ENCODE measurements at regions not wholly inside any gene's neighbourhood (a gene's known extent, or its start where the extent isn't known, plus 50 kb on each side); places are given as distances from the start of the nearest gene placed in this dataset.

- DNase-seq (ENCODE audit: low spot score) (no peak), FAIRE-seq (no peak)
Measured at GRCh38 chr5:20486826-20487225, 498.8 kb upstream of the CDH18 start.

DNA sequence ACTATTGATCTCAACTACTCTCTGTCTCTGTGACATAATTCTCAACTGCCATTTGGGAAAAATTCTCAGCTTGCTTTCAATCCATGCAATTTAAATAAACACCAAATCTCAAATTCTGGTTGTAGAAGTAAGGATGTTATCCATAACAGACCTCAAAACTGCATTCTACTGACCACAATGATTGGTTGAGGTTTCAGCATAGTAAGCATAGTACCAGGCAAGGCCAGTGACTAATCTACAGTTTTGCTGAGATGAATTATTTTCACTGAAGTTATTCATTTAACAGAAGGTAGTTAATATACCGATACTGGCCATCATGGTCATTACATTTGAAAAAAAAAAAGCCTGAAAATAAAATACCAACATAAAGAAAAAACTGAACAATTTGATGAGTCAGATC, 488.0 kb upstream of the CDH18 start:
- peak; percentile 32 for FAIRE-seq

DNA sequence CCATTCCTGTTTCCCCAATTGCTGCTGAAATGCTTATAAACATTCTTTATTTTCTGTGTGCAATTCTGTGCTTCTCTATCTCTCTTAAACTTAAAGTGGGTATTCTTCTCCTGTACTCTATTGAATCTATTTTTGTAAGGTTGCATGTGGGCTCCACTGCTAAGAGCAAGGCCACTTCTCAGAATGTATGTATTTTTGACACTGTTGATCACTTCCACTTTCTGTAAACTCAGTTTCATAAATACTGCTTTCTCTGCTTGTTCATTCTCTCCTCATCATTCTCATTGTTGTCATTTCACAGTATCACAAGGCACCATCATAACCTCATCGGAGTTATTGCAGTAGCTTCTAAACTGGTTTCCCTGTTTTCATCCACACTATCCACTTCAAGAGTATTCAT, 483.0 kb upstream of the CDH18 start:
- no peak for FAIRE-seq

More for the DNA sequence above, 488.0 kb upstream of the CDH18 start:
- no peak for DNase-seq (ENCODE audit: low spot score)

DNA sequence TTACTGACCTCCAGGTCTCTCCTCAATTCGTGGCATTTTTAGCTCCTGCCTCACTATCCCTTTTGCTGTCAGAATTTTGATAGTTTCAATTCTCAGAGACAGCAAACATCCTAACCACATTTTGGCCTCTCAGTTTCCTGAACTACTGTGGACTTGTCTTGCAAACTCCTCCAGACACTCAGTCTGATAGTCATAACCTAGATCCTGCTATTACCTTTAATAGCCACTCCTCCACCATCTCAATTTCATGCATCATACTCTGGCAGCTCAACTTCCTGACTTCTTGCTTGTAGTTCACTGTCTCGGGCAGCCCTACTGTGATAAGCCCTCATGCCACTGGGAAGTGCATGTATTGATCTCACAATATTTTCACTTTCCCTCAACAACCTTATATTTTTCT, 481.8 kb upstream of the CDH18 start:
- DNase-seq (ENCODE audit: low spot score) = no peak
- FAIRE-seq = no peak

More for the DNA sequence above, 483.0 kb upstream of the CDH18 start:
- DNase-seq (ENCODE audit: low spot score) = no peak

DNA sequence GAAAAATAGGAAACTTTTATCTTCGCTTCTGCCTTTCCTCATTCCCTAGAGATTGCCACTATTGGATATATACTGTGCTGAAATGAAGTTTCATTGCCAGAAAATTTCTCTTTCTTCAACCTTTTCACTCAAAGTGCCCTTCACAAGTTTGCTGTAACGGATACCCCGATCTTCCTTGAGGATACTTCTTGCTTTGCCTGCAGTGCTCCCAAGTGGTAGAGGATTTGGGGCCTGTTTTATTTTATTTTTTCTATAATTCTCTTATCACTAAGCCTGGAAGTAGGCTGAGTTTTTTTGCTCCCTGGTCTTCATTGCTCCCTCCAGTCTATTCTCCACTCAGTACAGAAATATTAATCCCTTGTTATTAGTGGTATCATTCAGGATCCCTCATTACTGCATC, 481.4 kb upstream of the CDH18 start:
- no peak for DNase-seq (ENCODE audit: low spot score)
- no peak for FAIRE-seq

GRCh38 chr5:20466512-20466911, 478.5 kb upstream of the CDH18 start:
- no peak for DNase-seq (ENCODE audit: low spot score)
- no peak for FAIRE-seq

DNA sequence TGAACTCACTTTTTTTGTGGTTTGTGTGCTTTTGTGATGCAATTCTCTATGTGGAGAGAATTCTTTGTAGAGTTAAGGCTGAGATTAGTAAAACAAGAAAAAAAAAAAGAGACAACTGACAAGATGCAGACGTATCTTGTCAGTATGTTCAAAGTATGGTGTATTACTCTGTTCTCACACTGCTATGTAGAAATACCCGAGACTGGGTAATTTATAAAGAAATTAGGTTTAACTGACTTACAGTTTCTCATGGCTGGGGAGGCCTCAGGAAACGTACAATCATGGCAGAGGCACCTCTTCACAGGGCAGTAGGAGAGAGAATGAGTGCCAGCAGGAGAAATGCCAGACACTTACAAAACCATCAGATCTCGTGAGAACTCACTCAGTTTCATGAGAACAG, 475.2 kb upstream of the CDH18 start:
- DNase-seq (ENCODE audit: low spot score) (no peak), FAIRE-seq (no peak)

DNA sequence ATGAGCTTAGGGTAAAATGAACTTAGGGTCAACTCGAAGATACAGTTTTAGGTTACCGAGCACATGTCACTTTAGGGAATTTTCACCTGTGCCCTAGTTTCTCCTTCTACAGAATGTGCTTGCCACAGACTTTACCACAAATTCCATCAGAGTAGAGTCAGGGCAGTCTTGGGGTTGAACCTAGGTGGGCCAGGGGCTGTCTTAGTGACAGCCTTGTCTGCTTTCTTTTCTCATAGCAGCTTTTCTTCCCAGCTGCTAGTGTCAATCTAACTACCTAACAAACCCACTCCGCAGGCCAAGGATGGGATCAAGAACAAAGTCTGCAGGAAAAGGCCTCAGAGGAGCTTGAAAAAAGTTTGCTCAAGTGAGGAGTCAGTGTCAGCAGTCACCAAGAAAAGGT, 458.1 kb upstream of the CDH18 start:
- FAIRE-seq = no peak
- no peak for DNase-seq (ENCODE audit: low spot score)

DNA sequence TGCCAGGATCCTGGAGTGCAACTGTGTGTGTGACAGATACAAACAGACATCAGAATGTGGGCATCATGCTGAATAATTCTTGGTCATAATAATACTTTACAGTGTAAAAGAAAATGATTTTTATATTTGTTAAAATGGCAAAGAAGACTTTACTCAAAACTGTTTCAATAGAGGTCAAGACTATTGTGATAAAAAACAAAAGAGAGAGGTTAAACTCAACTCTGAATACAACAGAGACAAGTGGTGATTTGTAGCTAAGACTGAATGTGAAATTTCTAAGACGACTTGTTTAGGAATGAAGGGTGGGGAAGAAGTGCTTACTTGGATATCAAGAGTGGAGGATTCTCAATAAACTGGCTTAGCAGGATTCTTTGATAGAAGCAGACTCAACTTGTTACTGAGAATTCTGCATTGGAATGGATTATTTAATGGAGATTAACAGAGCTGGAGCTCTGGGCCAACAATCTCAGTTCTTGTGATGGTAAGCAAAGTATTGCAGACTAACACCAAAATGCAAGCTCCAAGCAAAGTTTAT, 457.4 kb upstream of the CDH18 start:
- FAIRE-seq = no peak
- no peak for DNase-seq (ENCODE audit: low spot score)

GRCh38 chr5:20434786-20435185, 446.8 kb upstream of the CDH18 start:
- FAIRE-seq = no peak
- no peak for DNase-seq (ENCODE audit: low spot score)

DNA sequence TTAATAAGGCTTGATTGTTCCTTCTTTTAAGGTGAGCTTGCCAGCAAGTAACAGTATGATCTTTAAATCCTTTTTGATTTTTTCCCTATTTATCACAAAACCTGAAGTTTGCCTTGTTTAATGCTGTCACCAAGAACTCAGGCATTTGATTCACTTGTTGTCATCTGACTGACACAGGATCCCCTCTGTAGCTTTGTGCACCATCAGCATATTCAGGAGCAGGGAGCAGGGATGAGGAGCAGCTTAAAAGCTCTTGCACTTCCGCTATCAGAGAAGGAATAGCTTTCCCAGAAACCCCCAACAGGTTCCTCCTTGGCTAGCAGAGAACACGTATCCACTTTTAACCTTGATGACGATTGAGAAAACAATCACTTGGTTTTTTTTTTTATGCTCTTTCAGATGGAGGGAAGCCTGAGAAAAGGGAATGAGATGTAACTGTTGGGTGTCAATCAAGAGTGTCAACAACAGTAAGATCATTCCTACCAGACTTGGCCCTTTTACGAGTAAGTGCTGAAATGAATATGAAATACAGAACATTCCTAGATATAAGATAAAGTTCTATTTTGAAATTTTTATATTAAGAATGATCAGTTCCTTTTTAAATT, 433.1 kb upstream of the CDH18 start:
- DNase-seq (ENCODE audit: low spot score) (no peak), FAIRE-seq (no peak)
